ENCODE measurements at regions not wholly inside any gene's neighbourhood (a gene's known extent, or its start where the extent isn't known, plus 50 kb on each side); places are given as distances from the start of the nearest gene placed in this dataset.

DNA sequence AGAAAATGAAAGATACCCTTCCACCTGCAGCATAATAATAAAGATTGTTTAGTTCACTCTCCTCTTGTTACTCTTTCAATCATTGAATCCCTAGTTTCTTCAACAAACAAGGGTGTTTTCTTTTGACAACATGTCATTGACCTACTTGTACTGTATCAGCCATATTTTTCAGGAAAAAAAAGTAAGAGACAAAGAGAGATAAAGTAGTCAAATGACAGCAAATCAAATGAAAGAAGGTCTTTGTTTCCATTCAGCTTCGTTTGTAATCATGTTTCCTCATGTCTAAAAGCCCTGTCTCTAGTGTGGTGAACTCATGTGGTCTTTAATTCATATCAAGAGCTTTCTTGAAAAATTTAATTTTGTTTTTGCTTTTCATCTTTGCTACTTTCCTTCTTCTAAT is 557.8 kb upstream of the LRATD1 start:
- Histone ChIP-seq H3K4me1 (ENCODE audit: control insufficient read depth, insufficient read depth, low read length) (no peaks in the 10 kb centered on the region), H3K27ac (ENCODE audit: extremely low read depth, low read depth, low read length) (no peak overlapping the region), H3K9me3 (ENCODE audit: control insufficient read depth, insufficient read depth, low read depth, low read length) (no peaks in the 10 kb centered on the region), H3K4me3 (ENCODE audit: low read depth, low read length) (no peak overlapping the region), H3K36me3 (ENCODE audit: control insufficient read depth in 2 of 2, insufficient read depth in 1 of 2, low read length in 2 of 2) (no peaks in the 10 kb centered on the region)
- POLR2A ChIA-PET = no interaction called here
- CTCF ChIA-PET = interaction anchor here (0.5 kb wide), 1 partner anchor 46 kb away, joined by 3 read pairs; no protein-coding TSS in a partner anchor
- no peak for TF ChIP-seq ZNF621 (tag by site-specific recombination; IDR thresholded peaks at IDR 0.05)

DNA sequence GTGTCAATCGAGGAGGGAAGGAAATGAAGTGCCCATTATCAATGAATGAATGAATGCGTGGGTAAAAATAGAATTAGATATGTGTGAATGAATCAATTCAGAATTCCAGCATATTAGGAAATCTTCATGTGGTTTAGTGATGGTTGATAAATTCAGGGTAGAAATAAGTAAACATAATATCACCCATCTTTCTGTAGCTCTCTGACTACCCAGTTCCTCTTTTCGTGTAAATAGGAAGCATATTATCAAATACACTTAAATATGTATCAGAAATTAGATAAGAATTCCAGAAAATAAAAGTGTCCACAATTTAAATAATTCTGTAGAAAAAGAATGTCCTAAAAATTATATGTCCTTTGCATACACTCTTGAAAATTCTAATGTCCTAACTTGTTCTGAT is 552.9 kb upstream of the LRATD1 start:
- ChIA-PET CTCF (no interaction called here), POLR2A (no interaction called here)
- H3K4me3 ChIP-seq (ENCODE audit: low read depth, low read length) = no peak overlapping the region
- H3K27ac ChIP-seq (ENCODE audit: extremely low read depth, low read depth, low read length) = no peak overlapping the region
- H3K9me3 ChIP-seq (ENCODE audit: control insufficient read depth, insufficient read depth, low read depth, low read length) = no peaks in the 10 kb centered on the region
- H3K4me1 ChIP-seq (ENCODE audit: control insufficient read depth, insufficient read depth, low read length) = no peaks in the 10 kb centered on the region
- H3K36me3 ChIP-seq (ENCODE audit: control insufficient read depth in 2 of 2, insufficient read depth in 1 of 2, low read length in 2 of 2) = no peaks in the 10 kb centered on the region
- no peak for TF ChIP-seq SP3 (tag by site-specific recombination; IDR thresholded peaks at IDR 0.05)
- TF ChIP-seq ZSCAN30 (tag by site-specific recombination; IDR thresholded peaks at IDR 0.05) = no peak
- TF ChIP-seq ZBTB48 (tag by site-specific recombination; IDR thresholded peaks at IDR 0.05) = no peak
- no peak for TF ChIP-seq ZNF777 (tag by site-specific recombination; IDR thresholded peaks at IDR 0.05; ENCODE audit: borderline replicate concordance)
- no peak for TF ChIP-seq ZNF514 (tag by site-specific recombination; IDR thresholded peaks at IDR 0.05)
- no peak for TF ChIP-seq SCRT1 (tag by site-specific recombination; IDR thresholded peaks at IDR 0.05; ENCODE audit: borderline replicate concordance)
- TF ChIP-seq, protein P1, sequence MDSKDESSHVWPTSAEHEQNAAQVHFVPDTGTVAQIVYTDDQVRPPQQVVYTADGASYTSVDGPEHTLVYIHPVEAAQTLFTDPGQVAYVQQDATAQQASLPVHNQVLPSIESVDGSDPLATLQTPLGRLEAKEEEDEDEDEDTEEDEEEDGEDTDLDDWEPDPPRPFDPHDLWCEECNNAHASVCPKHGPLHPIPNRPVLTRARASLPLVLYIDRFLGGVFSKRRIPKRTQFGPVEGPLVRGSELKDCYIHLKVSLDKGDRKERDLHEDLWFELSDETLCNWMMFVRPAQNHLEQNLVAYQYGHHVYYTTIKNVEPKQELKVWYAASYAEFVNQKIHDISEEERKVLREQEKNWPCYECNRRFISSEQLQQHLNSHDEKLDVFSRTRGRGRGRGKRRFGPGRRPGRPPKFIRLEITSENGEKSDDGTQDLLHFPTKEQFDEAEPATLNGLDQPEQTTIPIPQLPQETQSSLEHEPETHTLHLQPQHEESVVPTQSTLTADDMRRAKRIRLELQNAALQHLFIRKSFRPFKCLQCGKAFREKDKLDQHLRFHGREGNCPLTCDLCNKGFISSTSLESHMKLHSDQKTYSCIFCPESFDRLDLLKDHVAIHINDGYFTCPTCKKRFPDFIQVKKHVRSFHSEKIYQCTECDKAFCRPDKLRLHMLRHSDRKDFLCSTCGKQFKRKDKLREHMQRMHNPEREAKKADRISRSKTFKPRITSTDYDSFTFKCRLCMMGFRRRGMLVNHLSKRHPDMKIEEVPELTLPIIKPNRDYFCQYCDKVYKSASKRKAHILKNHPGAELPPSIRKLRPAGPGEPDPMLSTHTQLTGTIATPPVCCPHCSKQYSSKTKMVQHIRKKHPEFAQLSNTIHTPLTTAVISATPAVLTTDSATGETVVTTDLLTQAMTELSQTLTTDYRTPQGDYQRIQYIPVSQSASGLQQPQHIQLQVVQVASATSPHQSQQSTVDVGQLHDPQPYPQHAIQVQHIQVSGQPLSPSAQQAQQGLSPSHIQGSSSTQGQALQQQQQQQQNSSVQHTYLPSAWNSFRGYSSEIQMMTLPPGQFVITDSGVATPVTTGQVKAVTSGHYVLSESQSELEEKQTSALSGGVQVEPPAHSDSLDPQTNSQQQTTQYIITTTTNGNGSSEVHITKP (tag by site-specific recombination; IDR thresholded peaks at IDR 0.05) = no peak
- TF ChIP-seq, protein P2, sequence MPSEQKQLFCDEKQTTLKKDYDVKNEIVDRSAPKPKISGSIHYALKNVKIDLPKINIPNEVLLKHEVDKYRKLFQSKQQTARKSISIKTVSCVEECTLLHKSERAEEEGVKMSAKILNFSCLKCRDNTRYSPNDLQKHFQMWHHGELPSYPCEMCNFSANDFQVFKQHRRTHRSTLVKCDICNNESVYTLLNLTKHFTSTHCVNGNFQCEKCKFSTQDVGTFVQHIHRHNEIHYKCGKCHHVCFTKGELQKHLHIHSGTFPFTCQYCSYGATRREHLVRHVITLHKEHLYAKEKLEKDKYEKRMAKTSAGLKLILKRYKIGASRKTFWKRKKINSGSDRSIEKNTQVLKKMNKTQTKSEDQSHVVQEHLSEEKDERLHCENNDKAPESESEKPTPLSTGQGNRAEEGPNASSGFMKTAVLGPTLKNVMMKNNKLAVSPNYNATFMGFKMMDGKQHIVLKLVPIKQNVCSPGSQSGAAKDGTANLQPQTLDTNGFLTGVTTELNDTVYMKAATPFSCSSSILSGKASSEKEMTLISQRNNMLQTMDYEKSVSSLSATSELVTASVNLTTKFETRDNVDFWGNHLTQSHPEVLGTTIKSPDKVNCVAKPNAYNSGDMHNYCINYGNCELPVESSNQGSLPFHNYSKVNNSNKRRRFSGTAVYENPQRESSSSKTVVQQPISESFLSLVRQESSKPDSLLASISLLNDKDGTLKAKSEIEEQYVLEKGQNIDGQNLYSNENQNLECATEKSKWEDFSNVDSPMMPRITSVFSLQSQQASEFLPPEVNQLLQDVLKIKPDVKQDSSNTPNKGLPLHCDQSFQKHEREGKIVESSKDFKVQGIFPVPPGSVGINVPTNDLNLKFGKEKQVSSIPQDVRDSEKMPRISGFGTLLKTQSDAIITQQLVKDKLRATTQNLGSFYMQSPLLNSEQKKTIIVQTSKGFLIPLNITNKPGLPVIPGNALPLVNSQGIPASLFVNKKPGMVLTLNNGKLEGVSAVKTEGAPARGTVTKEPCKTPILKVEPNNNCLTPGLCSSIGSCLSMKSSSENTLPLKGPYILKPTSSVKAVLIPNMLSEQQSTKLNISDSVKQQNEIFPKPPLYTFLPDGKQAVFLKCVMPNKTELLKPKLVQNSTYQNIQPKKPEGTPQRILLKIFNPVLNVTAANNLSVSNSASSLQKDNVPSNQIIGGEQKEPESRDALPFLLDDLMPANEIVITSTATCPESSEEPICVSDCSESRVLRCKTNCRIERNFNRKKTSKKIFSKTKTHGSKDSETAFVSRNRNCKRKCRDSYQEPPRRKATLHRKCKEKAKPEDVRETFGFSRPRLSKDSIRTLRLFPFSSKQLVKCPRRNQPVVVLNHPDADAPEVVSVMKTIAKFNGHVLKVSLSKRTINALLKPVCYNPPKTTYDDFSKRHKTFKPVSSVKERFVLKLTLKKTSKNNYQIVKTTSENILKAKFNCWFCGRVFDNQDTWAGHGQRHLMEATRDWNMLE (tag by site-specific recombination; conservative IDR thresholded peaks at IDR 0.05; ENCODE audit: low read depth) = no peak
- no peak for TF ChIP-seq ZNF175 (tag by site-specific recombination; IDR thresholded peaks at IDR 0.05)
- TF ChIP-seq, protein P3, sequence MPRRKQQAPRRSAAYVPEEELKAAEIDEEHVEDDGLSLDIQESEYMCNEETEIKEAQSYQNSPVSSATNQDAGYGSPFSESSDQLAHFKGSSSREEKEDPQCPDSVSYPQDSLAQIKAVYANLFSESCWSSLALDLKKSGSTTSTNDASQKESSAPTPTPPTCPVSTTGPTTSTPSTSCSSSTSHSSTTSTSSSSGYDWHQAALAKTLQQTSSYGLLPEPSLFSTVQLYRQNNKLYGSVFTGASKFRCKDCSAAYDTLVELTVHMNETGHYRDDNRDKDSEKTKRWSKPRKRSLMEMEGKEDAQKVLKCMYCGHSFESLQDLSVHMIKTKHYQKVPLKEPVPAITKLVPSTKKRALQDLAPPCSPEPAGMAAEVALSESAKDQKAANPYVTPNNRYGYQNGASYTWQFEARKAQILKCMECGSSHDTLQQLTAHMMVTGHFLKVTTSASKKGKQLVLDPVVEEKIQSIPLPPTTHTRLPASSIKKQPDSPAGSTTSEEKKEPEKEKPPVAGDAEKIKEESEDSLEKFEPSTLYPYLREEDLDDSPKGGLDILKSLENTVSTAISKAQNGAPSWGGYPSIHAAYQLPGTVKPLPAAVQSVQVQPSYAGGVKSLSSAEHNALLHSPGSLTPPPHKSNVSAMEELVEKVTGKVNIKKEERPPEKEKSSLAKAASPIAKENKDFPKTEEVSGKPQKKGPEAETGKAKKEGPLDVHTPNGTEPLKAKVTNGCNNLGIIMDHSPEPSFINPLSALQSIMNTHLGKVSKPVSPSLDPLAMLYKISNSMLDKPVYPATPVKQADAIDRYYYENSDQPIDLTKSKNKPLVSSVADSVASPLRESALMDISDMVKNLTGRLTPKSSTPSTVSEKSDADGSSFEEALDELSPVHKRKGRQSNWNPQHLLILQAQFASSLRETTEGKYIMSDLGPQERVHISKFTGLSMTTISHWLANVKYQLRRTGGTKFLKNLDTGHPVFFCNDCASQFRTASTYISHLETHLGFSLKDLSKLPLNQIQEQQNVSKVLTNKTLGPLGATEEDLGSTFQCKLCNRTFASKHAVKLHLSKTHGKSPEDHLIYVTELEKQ (tag by site-specific recombination; IDR thresholded peaks at IDR 0.05; ENCODE audit: borderline replicate concordance) = no peak
- no peak for TF ChIP-seq ZSCAN23 (tag by site-specific recombination; IDR thresholded peaks at IDR 0.05)
- TF ChIP-seq, protein P4, sequence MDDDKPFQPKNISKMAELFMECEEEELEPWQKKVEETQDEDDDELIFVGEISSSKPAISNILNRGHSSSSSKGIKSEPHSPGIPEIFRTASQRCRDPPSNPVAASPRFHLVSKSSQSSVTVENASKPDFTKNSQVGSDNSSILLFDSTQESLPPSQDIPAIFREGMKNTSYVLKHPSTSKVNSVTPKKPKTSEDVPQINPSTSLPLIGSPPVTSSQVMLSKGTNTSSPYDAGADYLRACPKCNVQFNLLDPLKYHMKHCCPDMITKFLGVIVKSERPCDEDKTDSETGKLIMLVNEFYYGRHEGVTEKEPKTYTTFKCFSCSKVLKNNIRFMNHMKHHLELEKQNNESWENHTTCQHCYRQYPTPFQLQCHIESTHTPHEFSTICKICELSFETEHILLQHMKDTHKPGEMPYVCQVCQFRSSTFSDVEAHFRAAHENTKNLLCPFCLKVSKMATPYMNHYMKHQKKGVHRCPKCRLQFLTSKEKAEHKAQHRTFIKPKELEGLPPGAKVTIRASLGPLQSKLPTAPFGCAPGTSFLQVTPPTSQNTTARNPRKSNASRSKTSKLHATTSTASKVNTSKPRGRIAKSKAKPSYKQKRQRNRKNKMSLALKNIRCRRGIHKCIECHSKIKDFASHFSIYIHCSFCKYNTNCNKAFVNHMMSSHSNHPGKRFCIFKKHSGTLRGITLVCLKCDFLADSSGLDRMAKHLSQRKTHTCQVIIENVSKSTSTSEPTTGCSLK (tag by site-specific recombination; IDR thresholded peaks at IDR 0.05) = no peak
- no peak for TF ChIP-seq GLI4 (tag by site-specific recombination; IDR thresholded peaks at IDR 0.05)
- TF ChIP-seq ZNF558 (tag by site-specific recombination; IDR thresholded peaks at IDR 0.05) = no peak
- no peak for TF ChIP-seq ZNF707 (tag by site-specific recombination; IDR thresholded peaks at IDR 0.05)
- TF ChIP-seq, protein P5, sequence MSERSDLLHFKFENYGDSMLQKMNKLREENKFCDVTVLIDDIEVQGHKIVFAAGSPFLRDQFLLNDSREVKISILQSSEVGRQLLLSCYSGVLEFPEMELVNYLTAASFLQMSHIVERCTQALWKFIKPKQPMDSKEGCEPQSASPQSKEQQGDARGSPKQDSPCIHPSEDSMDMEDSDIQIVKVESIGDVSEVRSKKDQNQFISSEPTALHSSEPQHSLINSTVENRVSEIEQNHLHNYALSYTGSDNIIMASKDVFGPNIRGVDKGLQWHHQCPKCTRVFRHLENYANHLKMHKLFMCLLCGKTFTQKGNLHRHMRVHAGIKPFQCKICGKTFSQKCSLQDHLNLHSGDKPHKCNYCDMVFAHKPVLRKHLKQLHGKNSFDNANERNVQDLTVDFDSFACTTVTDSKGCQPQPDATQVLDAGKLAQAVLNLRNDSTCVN (tag by site-specific recombination; optimal IDR thresholded peaks at IDR 0.05) = no peak
- no peak for TF ChIP-seq ZNF530 (tag by site-specific recombination; IDR thresholded peaks at IDR 0.05; ENCODE audit: low read depth)
- TF ChIP-seq SALL2 (tag by site-specific recombination; IDR thresholded peaks at IDR 0.05; ENCODE audit: borderline replicate concordance) = no peak
- no peak for TF ChIP-seq ZBTB21 (tag by site-specific recombination; IDR thresholded peaks at IDR 0.05)
